H9 (cell line): ENCODE measurements at regions not wholly inside any gene's neighbourhood (a gene's known extent, or its start where the extent isn't known, plus 50 kb on each side); places are given as distances from the start of the nearest gene placed in this dataset.

Experiments
- DNase-seq: peaks from one replicate; pipeline ENCODE4 v3.0.0-alpha.2; 2017
- H2AFZ ChIP-seq: one replicate; pipeline ENCODE4 v1.6.1; 2013; ENCODE audit warnings: mild to moderate bottlenecking, low read length, control low read depth, moderate library complexity
- H2AK5ac ChIP-seq: 2 replicates; pipeline ENCODE4 v1.6.1; 2013; ENCODE audit warnings: low read length, control low read depth, mixed read lengths; ENCODE audit not compliant: insufficient read length
- H2BK120ac ChIP-seq: one replicate; pipeline ENCODE4 v1.6.1; 2013; ENCODE audit warnings: low read depth, mild to moderate bottlenecking, low read length, control low read depth, inconsistent platforms; ENCODE audit not compliant: poor library complexity, severe bottlenecking
- H2BK12ac ChIP-seq: 2 replicates; pipeline ENCODE4 v1.6.1; 2013; ENCODE audit warnings: low read length, control low read depth, mixed read lengths, low read depth; ENCODE audit not compliant: insufficient read length
- H2BK15ac ChIP-seq: 2 replicates; pipeline ENCODE4 v1.6.1; 2013; ENCODE audit warnings: low read depth, low read length, control low read depth
- H2BK20ac ChIP-seq: one replicate; pipeline ENCODE4 v1.6.1; 2013; ENCODE audit warnings: low read depth, mild to moderate bottlenecking, low read length, control low read depth, inconsistent platforms; ENCODE audit not compliant: poor library complexity, severe bottlenecking
- H2BK5ac ChIP-seq: 2 replicates; pipeline ENCODE4 v1.6.1; 2013; ENCODE audit warnings: low read length, control low read depth, mixed read lengths; ENCODE audit not compliant: insufficient read length
- H3K14ac ChIP-seq: 2 replicates; pipeline ENCODE4 v1.6.1; 2013; ENCODE audit warnings: low read length, control low read depth; ENCODE audit not compliant: insufficient read depth
- H3K18ac ChIP-seq: 2 replicates; pipeline ENCODE4 v1.6.1; 2013; ENCODE audit warnings: low read depth, mild to moderate bottlenecking, mixed read lengths, low read length, control low read depth; ENCODE audit not compliant: insufficient read length
- H3K23ac ChIP-seq: 2 replicates; pipeline ENCODE4 v1.6.1; 2013; ENCODE audit warnings: low read length, control low read depth, mixed read lengths, low read depth; ENCODE audit not compliant: insufficient read length
- H3K23me2 ChIP-seq: 2 replicates; pipeline ENCODE4 v1.6.1; 2013; ENCODE audit warnings: low read depth, mild to moderate bottlenecking, mixed read lengths, low read length, control low read depth; ENCODE audit not compliant: insufficient read length, poor library complexity, severe bottlenecking
- H3K27ac ChIP-seq: 2 replicates; pipeline ENCODE4 v1.5.1; 2013; ENCODE audit warnings: low read length, control low read depth, mixed read lengths, low read depth; ENCODE audit not compliant: insufficient read length
- H3K27me3 ChIP-seq: 2 replicates; pipeline ENCODE4 v1.6.1; 2013; ENCODE audit warnings: low read length, control low read depth, inconsistent platforms; ENCODE audit not compliant: insufficient read depth
- H3K4ac ChIP-seq: 2 replicates; pipeline ENCODE4 v1.6.1; 2013; ENCODE audit warnings: low read depth, mild to moderate bottlenecking, control low read depth, inconsistent platforms, low read length, moderate library complexity
- H3K4me1 ChIP-seq: 2 replicates; pipeline ENCODE4 v1.6.1; 2013; ENCODE audit warnings: low read length, control low read depth, inconsistent platforms; ENCODE audit not compliant: insufficient read depth
- H3K4me2 ChIP-seq: 2 replicates; pipeline ENCODE4 v1.6.1; 2013; ENCODE audit warnings: low read length, control low read depth, mixed read lengths; ENCODE audit not compliant: insufficient read length, insufficient read depth
- H3K56ac ChIP-seq: 2 replicates; pipeline ENCODE4 v1.6.1; 2013; ENCODE audit warnings: low read depth, mild to moderate bottlenecking, mixed read lengths, low read length, control low read depth; ENCODE audit not compliant: insufficient read length
- H3K79me1 ChIP-seq: 2 replicates; pipeline ENCODE4 v1.6.1; 2013; ENCODE audit warnings: low read depth, mild to moderate bottlenecking, moderate library complexity, low read length, control low read depth, inconsistent platforms; ENCODE audit not compliant: insufficient read depth, poor library complexity, severe bottlenecking
- H3K79me2 ChIP-seq: 2 replicates; pipeline ENCODE4 v1.6.1; 2013; ENCODE audit warnings: low read length, control low read depth, inconsistent platforms; ENCODE audit not compliant: insufficient read depth
- H3K9ac ChIP-seq: 2 replicates; pipeline ENCODE4 v1.6.1; 2013; ENCODE audit warnings: low read length, control low read depth, mixed read lengths; ENCODE audit not compliant: insufficient read length; ENCODE audit errors: extremely low read depth
- H3K9me3 ChIP-seq: one replicate; pipeline ENCODE4 v1.6.1; 2013; ENCODE audit warnings: low read depth, low read length, inconsistent platforms; ENCODE audit not compliant: control insufficient read depth
- H3T11ph ChIP-seq: one replicate; pipeline ENCODE4 v1.6.1; 2013; ENCODE audit warnings: mild to moderate bottlenecking, low read length, control low read depth, inconsistent platforms
- H4K20me1 ChIP-seq: one replicate; pipeline ENCODE4 v1.6.1; 2013; ENCODE audit not compliant: control insufficient read depth, insufficient read length, insufficient read depth
- H4K5ac ChIP-seq: 2 replicates; pipeline ENCODE4 v1.6.1; 2013; ENCODE audit warnings: low read depth, mild to moderate bottlenecking, mixed read lengths, low read length, control low read depth; ENCODE audit not compliant: insufficient read length
- H4K8ac ChIP-seq: replicated peaks from 2 replicates; pipeline ENCODE4 v1.6.1; 2013; ENCODE audit warnings: low read length, control low read depth, mixed read lengths, low read depth; ENCODE audit not compliant: insufficient read length
- H4K91ac ChIP-seq: 2 replicates; pipeline ENCODE4 v1.6.1; 2013; ENCODE audit warnings: low read depth, mild to moderate bottlenecking, moderate library complexity, mixed read lengths, low read length, control low read depth; ENCODE audit not compliant: insufficient read length
- H3K27ac Mint-ChIP-seq, 3 experiments: 2 replicates in 2 of 3; 3 replicates in 1 of 3; pipeline ENCODE4 v1.8.0; 2020 to 2021; ENCODE audit warnings: mixed read lengths in 3 of 3, mild to moderate bottlenecking in 1 of 3, moderate library complexity in 1 of 3
- H3K27me3 Mint-ChIP-seq: 2 replicates; pipeline ENCODE4 v1.8.0; 2021; ENCODE audit warnings: low read depth, mild to moderate bottlenecking, moderate library complexity, mixed read lengths
- H3K36me3 Mint-ChIP-seq, 3 experiments: 2 replicates in 2 of 3; 3 replicates in 1 of 3; pipeline ENCODE4 v1.8.0; 2020 to 2021; ENCODE audit warnings: low read depth in 3 of 3, mixed read lengths in 3 of 3; ENCODE audit not compliant: insufficient read depth in 1 of 3
- H3K4me1 Mint-ChIP-seq, 2 experiments: 2 replicates each; pipeline ENCODE4 v1.8.0; 2020; ENCODE audit warnings: mixed read lengths in 2 of 2
- H3K4me3 Mint-ChIP-seq, 2 experiments: 2 replicates in 1 of 2; 3 replicates in 1 of 2; pipeline ENCODE4 v1.8.0; 2020 to 2021; ENCODE audit warnings: mild to moderate bottlenecking in 2 of 2, mixed read lengths in 2 of 2, moderate library complexity in 1 of 2
- H3K9me3 Mint-ChIP-seq, 2 experiments: 2 replicates in 1 of 2; 3 replicates in 1 of 2; pipeline ENCODE4 v1.8.0; 2020; ENCODE audit warnings: mild to moderate bottlenecking in 2 of 2, mixed read lengths in 2 of 2, moderate library complexity in 1 of 2
- WGBS: extraction: QIAGEN DNeasy Blood & Tissue Kit; methylation state at CpG from one replicate; pipeline ENCODE4 v1.1.7; 2013; ENCODE audit warnings: missing lambda C conversion rate, low lambda C conversion rate, mixed read lengths; ENCODE audit not compliant: insufficient read length; ENCODE audit errors: extremely low coverage; 5-methylcytosine and 5-hydroxymethylcytosine counted together
- TF ChIP-seq, protein P1 (sequence below): fragments of 200-600 bp; sonication (generic); conservative IDR thresholded peaks from 3 replicates; pipeline ENCODE4 v1.8.0; 2021; ENCODE audit warnings: antibody characterized with exemption, mild to moderate bottlenecking

DNA sequence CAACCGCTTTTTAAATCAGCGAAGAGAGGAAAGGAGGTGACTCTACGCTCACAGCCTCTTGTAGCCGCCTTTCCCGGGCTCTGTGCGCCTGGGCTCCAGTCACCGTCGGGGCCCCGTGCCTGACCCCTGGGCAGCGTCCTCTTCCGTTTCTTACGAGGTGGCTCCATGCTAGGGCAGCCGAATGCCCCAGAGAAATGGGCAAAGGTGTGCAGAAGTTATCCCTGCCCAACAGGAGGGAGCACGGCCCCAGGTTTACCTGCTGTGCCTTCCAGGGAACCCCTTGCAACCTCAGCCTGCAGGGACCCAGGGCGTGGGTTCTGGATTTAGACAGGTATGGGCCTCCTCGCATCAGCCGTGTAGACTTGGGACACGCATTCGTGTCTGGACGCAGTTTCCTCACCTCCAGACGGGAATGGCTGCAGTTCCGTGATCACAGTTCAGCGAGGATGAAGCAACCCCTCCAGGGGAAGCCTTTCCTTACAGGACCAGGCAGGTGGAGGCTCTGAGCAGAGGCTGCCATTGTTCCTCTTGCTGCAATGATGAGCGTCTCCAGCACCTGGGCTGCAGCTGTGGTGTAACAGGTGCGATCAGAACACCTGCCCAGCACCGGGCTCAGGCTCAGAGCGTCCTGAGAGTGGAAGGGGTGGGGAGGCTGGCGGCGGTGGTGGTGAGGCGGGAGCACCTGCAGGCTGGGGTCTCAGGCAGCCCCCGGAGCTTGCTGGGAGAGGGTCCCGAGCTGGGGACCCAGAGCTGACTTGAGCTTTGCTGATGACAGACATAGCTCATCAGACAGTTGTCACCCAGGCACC, 81.3 kb upstream of the BHLHE23 start:
- H3K14ac ChIP-seq: no peak overlapping the region
- no peak overlapping the region for H2BK20ac ChIP-seq
- no peak overlapping the region for H3K4me3 Mint-ChIP-seq
- no peak overlapping the region for H2BK12ac ChIP-seq
- no peaks in the 10 kb centered on the region for H3K79me1 ChIP-seq
- H3K56ac ChIP-seq: no peak overlapping the region
- no peak overlapping the region for H4K91ac ChIP-seq
- H3K36me3 Mint-ChIP-seq: no peaks in the 10 kb centered on the region
- H3K27me3 Mint-ChIP-seq: peaks cover 4% of the 10 kb centered on the region
- no peak overlapping the region for H4K5ac ChIP-seq
- TF ChIP-seq, protein P1, sequence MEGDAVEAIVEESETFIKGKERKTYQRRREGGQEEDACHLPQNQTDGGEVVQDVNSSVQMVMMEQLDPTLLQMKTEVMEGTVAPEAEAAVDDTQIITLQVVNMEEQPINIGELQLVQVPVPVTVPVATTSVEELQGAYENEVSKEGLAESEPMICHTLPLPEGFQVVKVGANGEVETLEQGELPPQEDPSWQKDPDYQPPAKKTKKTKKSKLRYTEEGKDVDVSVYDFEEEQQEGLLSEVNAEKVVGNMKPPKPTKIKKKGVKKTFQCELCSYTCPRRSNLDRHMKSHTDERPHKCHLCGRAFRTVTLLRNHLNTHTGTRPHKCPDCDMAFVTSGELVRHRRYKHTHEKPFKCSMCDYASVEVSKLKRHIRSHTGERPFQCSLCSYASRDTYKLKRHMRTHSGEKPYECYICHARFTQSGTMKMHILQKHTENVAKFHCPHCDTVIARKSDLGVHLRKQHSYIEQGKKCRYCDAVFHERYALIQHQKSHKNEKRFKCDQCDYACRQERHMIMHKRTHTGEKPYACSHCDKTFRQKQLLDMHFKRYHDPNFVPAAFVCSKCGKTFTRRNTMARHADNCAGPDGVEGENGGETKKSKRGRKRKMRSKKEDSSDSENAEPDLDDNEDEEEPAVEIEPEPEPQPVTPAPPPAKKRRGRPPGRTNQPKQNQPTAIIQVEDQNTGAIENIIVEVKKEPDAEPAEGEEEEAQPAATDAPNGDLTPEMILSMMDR: no peak
- no peaks in the 10 kb centered on the region for H3K27me3 ChIP-seq
- H3K79me2 ChIP-seq: no peaks in the 10 kb centered on the region
- no peaks in the 10 kb centered on the region for H3K23me2 ChIP-seq
- no CpG with 5 or more reads among the region's 32 CpGs for WGBS
- no peak overlapping the region for H2BK5ac ChIP-seq
- H4K20me1 ChIP-seq: no peaks in the 10 kb centered on the region
- no peak overlapping the region for H2BK15ac ChIP-seq
- H2BK120ac ChIP-seq: no peak overlapping the region
- no peak overlapping the region for H3K27ac ChIP-seq
- no peak overlapping the region for H4K8ac ChIP-seq
- H2AK5ac ChIP-seq: no peak overlapping the region
- H3K9me3 ChIP-seq: no peaks in the 10 kb centered on the region
- no peak overlapping the region for H2AFZ ChIP-seq
- H3K4ac ChIP-seq: no peak overlapping the region
- H3K4me1 ChIP-seq: no peaks in the 10 kb centered on the region
- no peak overlapping the region for H3K18ac ChIP-seq
- no peak overlapping the region for H3T11ph ChIP-seq
- H3K9me3 Mint-ChIP-seq: no peaks in the 10 kb centered on the region
- no peak overlapping the region for H3K23ac ChIP-seq
- H3K4me1 Mint-ChIP-seq: no peaks in the 10 kb centered on the region
- peak; percentile 23 for DNase-seq
- no peak overlapping the region for H3K4me2 ChIP-seq
- H3K9ac ChIP-seq: no peak overlapping the region
- H3K27ac Mint-ChIP-seq: no peak overlapping the region
